ENCODE measurements at regions not wholly inside any gene's neighbourhood (a gene's known extent, or its start where the extent isn't known, plus 50 kb on each side); places are given as distances from the start of the nearest gene placed in this dataset.

GRCh38 chrX:16418650-16419049 lies 231.3 kb upstream of the S100G start:
- H3K4me1 ChIP-seq = no peaks in the 10 kb centered on the region
- peaks cover 0 to 4% (median 0%) of the 10 kb centered on the region in 9 donors for H3K27me3 ChIP-seq
- H3K27ac ChIP-seq = no peak overlapping the region
- ATAC-seq = no peak
- no peak overlapping the region for H3K4me3 ChIP-seq
- intact Hi-C loops (cut with DNase I) = no loop called here
- peaks cover 0 to 5% (median 0%) of the 10 kb centered on the region in 12 donors for H3K9me3 ChIP-seq
- TF ChIP-seq POLR2A (IDR thresholded peaks at IDR 0.05) = no peak
- no peak for TF ChIP-seq CTCF (IDR thresholded peaks at IDR 0.05)
- DNase-seq = no peak
- no peaks in the 10 kb centered on the region for H3K36me3 ChIP-seq

GRCh38 chrX:16427668-16428067 lies 222.3 kb upstream of the S100G start:
- no peaks in the 10 kb centered on the region for H3K9me3 ChIP-seq
- no peak overlapping the region for H3K27ac ChIP-seq
- TF ChIP-seq POLR2A (IDR thresholded peaks at IDR 0.05) (no peak), CTCF (IDR thresholded peaks at IDR 0.05) (no peak)
- peaks cover 0 to 15% (median 0%) of the 10 kb centered on the region in 9 donors for H3K27me3 ChIP-seq
- no peaks in the 10 kb centered on the region for H3K4me1 ChIP-seq
- DNase-seq (no peak), ATAC-seq (no peak)
- intact Hi-C loops (cut with DNase I) = no loop called here
- 81 to 84% (median 82%) methylated on average over 3 of the region's 3 CpGs for WGBS, 4 donors
- H3K36me3 ChIP-seq = no peaks in the 10 kb centered on the region
- H3K4me3 ChIP-seq = no peak overlapping the region

GRCh38 chrX:16429406-16429805 lies 220.6 kb upstream of the S100G start:
- DNase-seq = no peak
- no peak for ATAC-seq
- no peak overlapping the region for H3K4me3 ChIP-seq
- H3K9me3 ChIP-seq = no peaks in the 10 kb centered on the region
- intact Hi-C loops (cut with DNase I) = no loop called here
- WGBS, 4 donors = 48 to 77% (median 62%) methylated on average over 3 to 4 of the region's 4 CpGs
- no peak overlapping the region for H3K27ac ChIP-seq
- peaks cover 0 to 23% (median 0%) of the 10 kb centered on the region in 9 donors for H3K27me3 ChIP-seq
- no peaks in the 10 kb centered on the region for H3K4me1 ChIP-seq
- TF ChIP-seq CTCF (IDR thresholded peaks at IDR 0.05) (no peak), POLR2A (IDR thresholded peaks at IDR 0.05) (no peak)
- H3K36me3 ChIP-seq = no peaks in the 10 kb centered on the region

- intact Hi-C loops (cut with DNase I) = loop anchor here in 5 of 10 donors (10.0 kb wide), 2 partner anchors 234 to 244 kb away; no protein-coding TSS in a partner anchor
- H3K9me3 ChIP-seq = no peaks in the 10 kb centered on the region
- no peak overlapping the region for H3K27ac ChIP-seq
- no peak overlapping the region for H3K4me3 ChIP-seq
- ATAC-seq (no peak), DNase-seq (no peak)
- peaks cover 0 to 26% (median 0%) of the 10 kb centered on the region in 9 donors for H3K27me3 ChIP-seq
- 96 to 100% (median 99%) methylated on average over 1 of the region's 1 CpG for WGBS, 4 donors
- H3K4me1 ChIP-seq = no peaks in the 10 kb centered on the region
- H3K36me3 ChIP-seq = no peaks in the 10 kb centered on the region
- TF ChIP-seq CTCF (IDR thresholded peaks at IDR 0.05) (no peak), POLR2A (IDR thresholded peaks at IDR 0.05) (no peak)
These were observed 218.7 kb upstream of the S100G start for GRCh38 chrX:16431266-16431665.

Data from heart left ventricle (tissue), 16 donors.